Medulla oblongata (tissue), 1 donor: ENCODE measurements at regions not wholly inside any gene's neighbourhood (a gene's known extent, or its start where the extent isn't known, plus 50 kb on each side); places are given as distances from the start of the nearest gene placed in this dataset.
"Not testable (repeated sequence)": the region's sequence is repeated elsewhere in the genome, so short reads cannot be mapped to it uniquely, and the experiment has no call there.

Source experiments
- DNase-seq: peaks from one replicate; pipeline ENCODE4 v3.0.0-alpha.2; 2015; ENCODE audit errors: extremely low spot score

GRCh38 chr6:97347111-97347510 lies 64.1 kb upstream of the MMS22L start:
- DNase-seq, result no peak

- DNase-seq, result no peak
Observed at GRCh38 chr6:97361286-97361685, 78.3 kb upstream of the MMS22L start.

- no peak for DNase-seq
Observed at GRCh38 chr6:97364327-97364726, 81.3 kb upstream of the MMS22L start.

GRCh38 chr6:97382071-97382470 lies 99.1 kb upstream of the MMS22L start:
- not testable (repeated sequence) for DNase-seq

- no peak for DNase-seq
Observed at GRCh38 chr6:97392735-97393134, 109.7 kb upstream of the MMS22L start.

- DNase-seq, result peak; percentile 80
Observed at GRCh38 chr6:97394160-97394748, 111.2 kb upstream of the MMS22L start.

GRCh38 chr6:97396880-97397279 lies 113.9 kb upstream of the MMS22L start:
- DNase-seq, result no peak

GRCh38 chr6:97399208-97399607 lies 116.2 kb upstream of the MMS22L start:
- no peak for DNase-seq

- no peak for DNase-seq
Observed at GRCh38 chr6:97401533-97401932, 118.5 kb upstream of the MMS22L start.

GRCh38 chr6:97405818-97406409 lies 122.9 kb upstream of the MMS22L start:
- peak; percentile 30 for DNase-seq

- no peak for DNase-seq
Observed at GRCh38 chr6:97406633-97407032, 123.6 kb upstream of the MMS22L start.

GRCh38 chr6:97411610-97412009 lies 128.6 kb upstream of the MMS22L start:
- no peak for DNase-seq

GRCh38 chr6:97412511-97412910 lies 129.5 kb upstream of the MMS22L start:
- no peak for DNase-seq

- no peak for DNase-seq
Observed at GRCh38 chr6:97422171-97422570, 139.2 kb upstream of the MMS22L start.

GRCh38 chr6:97423190-97423589 lies 140.2 kb upstream of the MMS22L start:
- no peak for DNase-seq

- DNase-seq, result no peak
Observed at GRCh38 chr6:97427648-97428047, 144.6 kb upstream of the MMS22L start.

GRCh38 chr6:97437087-97437486 lies 154.1 kb upstream of the MMS22L start:
- DNase-seq, result peak; percentile 87

- peak; percentile 36 for DNase-seq
Observed at GRCh38 chr6:97438011-97438671, 155.1 kb upstream of the MMS22L start.

GRCh38 chr6:97440590-97441176 lies 157.7 kb upstream of the MMS22L start:
- DNase-seq, result peak; percentile 91

- no peak for DNase-seq
Observed at GRCh38 chr6:97443408-97444080, 160.5 kb upstream of the MMS22L start.

- no peak for DNase-seq
Observed at GRCh38 chr6:97445407-97445806, 162.4 kb upstream of the MMS22L start.

GRCh38 chr6:97449444-97449966 lies 166.5 kb upstream of the MMS22L start:
- peak; percentile 48 for DNase-seq
